CD4-positive, alpha-beta T cell treated with Interleukin-21 for 1 hour (primary cell): ENCODE measurements at regions not wholly inside any gene's neighbourhood (a gene's known extent, or its start where the extent isn't known, plus 50 kb on each side); places are given as distances from the start of the nearest gene placed in this dataset.

Experiments
- DNase-seq: peaks from one replicate; pipeline ENCODE4 v3.0.0-alpha.2; 2020

- no peak for DNase-seq
Observed at GRCh38 chr12:107283652-107284051, 190.3 kb upstream of the CRY1 start.

- no peak for DNase-seq
Observed at GRCh38 chr12:107284692-107285091, 191.3 kb upstream of the CRY1 start.

GRCh38 chr12:107287436-107288413 is 194.4 kb upstream of the CRY1 start:
- DNase-seq = peak; percentile 13

GRCh38 chr12:107288414-107289127 is 195.2 kb upstream of the CRY1 start:
- no peak for DNase-seq

- DNase-seq = no peak
Observed at GRCh38 chr12:107291018-107291417, 197.7 kb upstream of the CRY1 start.

- DNase-seq = no peak
Observed at GRCh38 chr12:107296681-107297089, 203.3 kb upstream of the CRY1 start.

- DNase-seq = no peak
Observed at GRCh38 chr12:107302649-107303341, 209.4 kb upstream of the CRY1 start.

- DNase-seq = no peak
Observed at GRCh38 chr12:107304588-107305532, 211.5 kb upstream of the CRY1 start.

GRCh38 chr12:107306141-107306659 is 212.9 kb upstream of the CRY1 start:
- no peak for DNase-seq

- DNase-seq = no peak
Observed at GRCh38 chr12:107308310-107308709, 215.0 kb upstream of the CRY1 start.

- peak; percentile 43 for DNase-seq
Observed at GRCh38 chr12:107309020-107309419, 215.7 kb upstream of the CRY1 start.

GRCh38 chr12:107310621-107311020 is 217.3 kb upstream of the CRY1 start:
- DNase-seq = no peak

GRCh38 chr12:107311682-107312081 is 218.3 kb upstream of the CRY1 start:
- no peak for DNase-seq

- peak; percentile 86 for DNase-seq
Observed at GRCh38 chr12:107317751-107318555, 224.6 kb upstream of the CRY1 start.

- DNase-seq = no peak
Observed at GRCh38 chr12:107318556-107318805, 225.1 kb upstream of the CRY1 start.

GRCh38 chr12:107318806-107319532 is 225.6 kb upstream of the CRY1 start:
- DNase-seq = peak; percentile 13

GRCh38 chr12:107319533-107320032 is 226.2 kb upstream of the CRY1 start:
- DNase-seq = peak; percentile 3

- peak; percentile 73 for DNase-seq
Observed at GRCh38 chr12:107320033-107320928, 226.9 kb upstream of the CRY1 start.

GRCh38 chr12:107320929-107321631 is 227.7 kb upstream of the CRY1 start:
- peak; percentile 71 for DNase-seq
